AG04449 (cell line): ENCODE measurements at regions not wholly inside any gene's neighbourhood (a gene's known extent, or its start where the extent isn't known, plus 50 kb on each side); places are given as distances from the start of the nearest gene placed in this dataset.

Experiments
- CTCF ChIA-PET: fragments of 350-600 bp; formaldehyde crosslinking; extraction: SDS; loops from one replicate; lab custom pipeline; 2021; ENCODE audit warnings: antibody characterized with exemption; lab: Yijun Ruan, JAX
- POLR2A ChIA-PET: fragments of 400-600, 350-600 bp; formaldehyde crosslinking; extraction: SDS; loops from one replicate; lab custom pipeline; 2020; ENCODE audit warnings: antibody characterized with exemption, inconsistent platforms; lab: Yijun Ruan, JAX
- DNase-seq: peaks from one replicate; pipeline ENCODE4 v3.0.0-alpha.2; 2010; ENCODE audit warnings: low read depth, low spot score
- H3K4me3 ChIP-seq: 2 replicates; pipeline ENCODE4 v1.5.1; 2011; ENCODE audit warnings: low read depth, mild to moderate bottlenecking, control low read depth, low read length
- TF ChIP-seq, protein P1 (sequence below): IDR thresholded peaks from one replicate; pipeline ENCODE4 v1.5.1; 2011; ENCODE audit warnings: mild to moderate bottlenecking, moderate library complexity, low read length, control low read depth, inconsistent platforms; ENCODE audit not compliant: insufficient read depth; ENCODE audit errors: missing control alignments

- ChIA-PET CTCF (no interaction called here), POLR2A (no interaction called here)
- DNase-seq, result no peak
- TF ChIP-seq, protein P1, sequence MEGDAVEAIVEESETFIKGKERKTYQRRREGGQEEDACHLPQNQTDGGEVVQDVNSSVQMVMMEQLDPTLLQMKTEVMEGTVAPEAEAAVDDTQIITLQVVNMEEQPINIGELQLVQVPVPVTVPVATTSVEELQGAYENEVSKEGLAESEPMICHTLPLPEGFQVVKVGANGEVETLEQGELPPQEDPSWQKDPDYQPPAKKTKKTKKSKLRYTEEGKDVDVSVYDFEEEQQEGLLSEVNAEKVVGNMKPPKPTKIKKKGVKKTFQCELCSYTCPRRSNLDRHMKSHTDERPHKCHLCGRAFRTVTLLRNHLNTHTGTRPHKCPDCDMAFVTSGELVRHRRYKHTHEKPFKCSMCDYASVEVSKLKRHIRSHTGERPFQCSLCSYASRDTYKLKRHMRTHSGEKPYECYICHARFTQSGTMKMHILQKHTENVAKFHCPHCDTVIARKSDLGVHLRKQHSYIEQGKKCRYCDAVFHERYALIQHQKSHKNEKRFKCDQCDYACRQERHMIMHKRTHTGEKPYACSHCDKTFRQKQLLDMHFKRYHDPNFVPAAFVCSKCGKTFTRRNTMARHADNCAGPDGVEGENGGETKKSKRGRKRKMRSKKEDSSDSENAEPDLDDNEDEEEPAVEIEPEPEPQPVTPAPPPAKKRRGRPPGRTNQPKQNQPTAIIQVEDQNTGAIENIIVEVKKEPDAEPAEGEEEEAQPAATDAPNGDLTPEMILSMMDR, result no peak
- H3K4me3 ChIP-seq, result no peak overlapping the region
These were observed 201.0 kb upstream of the WSCD1 start for GRCh38 chr17:5869041-5869745.

DNA sequence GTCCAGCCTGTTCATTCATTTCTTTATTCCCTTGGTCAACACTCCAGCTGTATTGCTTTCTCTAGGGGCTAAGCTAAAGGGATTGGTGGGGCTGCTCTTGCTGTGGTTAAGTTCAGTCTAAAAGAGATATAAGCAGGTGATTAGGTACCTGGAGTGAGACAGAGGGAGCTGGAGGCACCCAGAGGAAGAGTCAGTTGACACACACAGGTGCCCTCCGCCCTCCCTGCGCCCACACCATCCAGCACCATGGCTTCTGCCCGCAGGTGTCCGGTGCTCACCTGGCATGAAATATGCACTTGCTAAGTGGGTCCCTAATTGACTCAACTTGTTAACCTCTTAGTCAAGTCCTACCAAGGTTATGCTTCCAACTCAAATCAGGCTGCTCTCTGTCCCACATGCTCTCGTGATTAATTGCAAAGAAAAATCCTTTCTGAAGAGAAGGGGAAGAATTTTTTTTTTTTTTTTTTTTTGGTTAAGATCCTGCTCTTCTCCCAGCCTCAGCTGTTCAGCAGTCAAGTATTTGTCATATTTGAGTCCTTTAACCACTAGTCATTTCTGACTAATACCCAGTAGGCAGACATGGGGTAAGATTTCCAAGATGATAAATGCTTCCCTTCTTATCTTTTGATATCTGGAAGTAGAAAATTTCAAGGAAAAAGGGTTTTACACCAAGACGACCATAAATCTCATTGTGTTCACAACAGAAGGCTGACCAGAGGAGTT lies 199.8 kb upstream of the WSCD1 start:
- TF ChIP-seq, protein P1, result no peak
- H3K4me3 ChIP-seq, result no peak overlapping the region
- ChIA-PET POLR2A (no interaction called here), CTCF (no interaction called here)
- no peak for DNase-seq

- H3K4me3 ChIP-seq, result no peak overlapping the region
- POLR2A ChIA-PET, result no interaction called here
- TF ChIP-seq, protein P1, result no peak
- DNase-seq, result no peak
- CTCF ChIA-PET, result no interaction called here
These were observed 198.5 kb upstream of the WSCD1 start for GRCh38 chr17:5871666-5872065.

GRCh38 chr17:5872831-5873230 lies 197.3 kb upstream of the WSCD1 start:
- DNase-seq, result no peak
- ChIA-PET POLR2A (no interaction called here), CTCF (no interaction called here)
- TF ChIP-seq, protein P1, result no peak
- no peak overlapping the region for H3K4me3 ChIP-seq

GRCh38 chr17:5873781-5874180 lies 196.4 kb upstream of the WSCD1 start:
- DNase-seq, result no peak
- no peak overlapping the region for H3K4me3 ChIP-seq
- TF ChIP-seq, protein P1, result no peak
- POLR2A ChIA-PET, result no interaction called here
- CTCF ChIA-PET, result no interaction called here

DNA sequence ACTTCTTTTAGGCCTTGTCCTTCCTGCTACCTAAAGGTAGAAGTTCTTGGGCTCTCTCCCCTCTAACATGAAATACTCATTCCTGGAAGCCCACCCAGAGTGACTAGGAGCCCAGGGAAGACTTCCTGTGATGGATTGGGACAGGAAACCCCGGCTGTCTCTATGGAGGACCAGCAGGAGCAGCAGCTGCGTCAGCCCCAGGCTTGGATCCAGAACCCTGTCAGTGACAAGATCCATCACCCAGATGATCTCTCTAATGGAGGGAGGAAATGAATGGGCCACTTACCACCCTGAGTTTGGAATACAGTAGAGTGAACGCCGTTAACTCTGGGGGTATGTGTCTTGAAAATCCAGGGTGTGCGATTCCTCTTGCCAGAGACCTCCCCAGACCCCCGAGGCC lies 195.7 kb upstream of the WSCD1 start:
- POLR2A ChIA-PET, result no interaction called here
- TF ChIP-seq, protein P1, result no peak
- H3K4me3 ChIP-seq, result no peak overlapping the region
- CTCF ChIA-PET, result no interaction called here
- no peak for DNase-seq
